Activated naive CD8-positive, alpha-beta T cell treated with anti-CD3 and anti-CD28 coated beads, Interleukin-2, amount 10 ng/mL, durations not matched to agents 7 days and 5 days (primary cell): ENCODE measurements at regions not wholly inside any gene's neighbourhood (a gene's known extent, or its start where the extent isn't known, plus 50 kb on each side); places are given as distances from the start of the nearest gene placed in this dataset.

ENCODE experiments used
- ATAC-seq: fragments of 150-1000 bp; cut with Tn5 transposase; one replicate; pipeline ENCODE4 v1.10.0; 2021; ENCODE audit warnings: low read depth, moderate library complexity
- POLR2A ChIA-PET: fragments of 350-600 bp; sonication (Branson Sonifier 250); formaldehyde crosslinking; loops from one replicate; lab custom pipeline; 2021; ENCODE audit warnings: antibody characterized with exemption; lab: Charles Lee
- DNase-seq: peaks from one replicate; pipeline ENCODE4 v3.0.0; 2021
- H3K27ac Mint-ChIP-seq: one replicate; pipeline ENCODE4 v1.8.0; 2022; ENCODE audit warnings: mild to moderate bottlenecking, mixed read lengths
- H3K27me3 Mint-ChIP-seq: one replicate; pipeline ENCODE4 v1.8.0; 2022; ENCODE audit warnings: mild to moderate bottlenecking, moderate library complexity, mixed read lengths
- H3K36me3 Mint-ChIP-seq: one replicate; pipeline ENCODE4 v1.8.0; 2021; ENCODE audit warnings: mild to moderate bottlenecking, mixed read lengths
- H3K4me1 Mint-ChIP-seq: one replicate; pipeline ENCODE4 v1.8.0; 2021; ENCODE audit warnings: mixed read lengths
- H3K4me3 Mint-ChIP-seq: one replicate; pipeline ENCODE4 v1.8.0; 2022; ENCODE audit warnings: mild to moderate bottlenecking, moderate library complexity, mixed read lengths
- H3K9me3 Mint-ChIP-seq: one replicate; pipeline ENCODE4 v1.8.0; 2021; ENCODE audit warnings: mixed read lengths

- Mint-ChIP-seq H3K9me3 (no peaks in the 10 kb centered on the region), H3K4me3 (no peak overlapping the region), H3K27me3 (peaks cover 8% of the 10 kb centered on the region), H3K4me1 (no peaks in the 10 kb centered on the region), H3K36me3 (no peaks in the 10 kb centered on the region), H3K27ac (no peak overlapping the region)
- POLR2A ChIA-PET = no interaction called here
- no peak for DNase-seq
- ATAC-seq = no peak
Measured at GRCh38 chr17:6212766-6213165, 142.6 kb downstream of the WSCD1 start.

GRCh38 chr17:6209829-6210228, 139.7 kb downstream of the WSCD1 start:
- Mint-ChIP-seq H3K27me3 (peaks cover 9% of the 10 kb centered on the region), H3K4me3 (no peak overlapping the region), H3K9me3 (no peaks in the 10 kb centered on the region), H3K4me1 (no peaks in the 10 kb centered on the region), H3K27ac (no peak overlapping the region), H3K36me3 (no peaks in the 10 kb centered on the region)
- POLR2A ChIA-PET = no interaction called here
- no peak for DNase-seq
- ATAC-seq = no peak

GRCh38 chr17:6208608-6209180, 138.5 kb downstream of the WSCD1 start:
- Mint-ChIP-seq H3K36me3 (no peaks in the 10 kb centered on the region), H3K4me3 (no peak overlapping the region), H3K27me3 (peaks cover 9% of the 10 kb centered on the region), H3K4me1 (no peaks in the 10 kb centered on the region), H3K27ac (no peak overlapping the region), H3K9me3 (no peaks in the 10 kb centered on the region)
- POLR2A ChIA-PET = no interaction called here
- ATAC-seq (no peak), DNase-seq (no peak)

GRCh38 chr17:6205525-6205924, 135.3 kb downstream of the WSCD1 start:
- ATAC-seq (no peak), DNase-seq (no peak)
- peaks cover 11% of the 10 kb centered on the region for H3K27me3 Mint-ChIP-seq
- POLR2A ChIA-PET = no interaction called here
- no peaks in the 10 kb centered on the region for H3K4me1 Mint-ChIP-seq
- no peaks in the 10 kb centered on the region for H3K9me3 Mint-ChIP-seq
- no peak overlapping the region for H3K27ac Mint-ChIP-seq
- H3K4me3 Mint-ChIP-seq = no peak overlapping the region
- no peaks in the 10 kb centered on the region for H3K36me3 Mint-ChIP-seq

- H3K36me3 Mint-ChIP-seq = no peaks in the 10 kb centered on the region
- peaks cover 11% of the 10 kb centered on the region for H3K27me3 Mint-ChIP-seq
- no peaks in the 10 kb centered on the region for H3K9me3 Mint-ChIP-seq
- H3K4me1 Mint-ChIP-seq = no peaks in the 10 kb centered on the region
- POLR2A ChIA-PET = no interaction called here
- H3K27ac Mint-ChIP-seq = no peak overlapping the region
- H3K4me3 Mint-ChIP-seq = no peak overlapping the region
- no peak for DNase-seq
- no peak for ATAC-seq
Measured at GRCh38 chr17:6205033-6205432, 134.9 kb downstream of the WSCD1 start.

GRCh38 chr17:6204203-6204722, 134.1 kb downstream of the WSCD1 start:
- Mint-ChIP-seq H3K4me3 (no peak overlapping the region), H3K27ac (no peak overlapping the region), H3K27me3 (peaks cover 9% of the 10 kb centered on the region), H3K36me3 (no peaks in the 10 kb centered on the region), H3K9me3 (no peaks in the 10 kb centered on the region), H3K4me1 (no peaks in the 10 kb centered on the region)
- ATAC-seq = no peak
- POLR2A ChIA-PET = no interaction called here
- no peak for DNase-seq

- peaks cover 2% of the 10 kb centered on the region for H3K27me3 Mint-ChIP-seq
- H3K36me3 Mint-ChIP-seq = peaks cover 3% of the 10 kb centered on the region
- H3K4me3 Mint-ChIP-seq = no peak overlapping the region
- no peaks in the 10 kb centered on the region for H3K4me1 Mint-ChIP-seq
- no peak overlapping the region for H3K27ac Mint-ChIP-seq
- peaks cover 4% of the 10 kb centered on the region for H3K9me3 Mint-ChIP-seq
- POLR2A ChIA-PET = no interaction called here
- DNase-seq = no peak
- ATAC-seq = no peak
Measured at GRCh38 chr17:6196355-6196754, 126.2 kb downstream of the WSCD1 start.

GRCh38 chr17:6195123-6195522, 124.9 kb downstream of the WSCD1 start:
- Mint-ChIP-seq H3K9me3 (peaks cover 4% of the 10 kb centered on the region), H3K4me3 (no peak overlapping the region), H3K27ac (no peak overlapping the region), H3K36me3 (peaks cover 3% of the 10 kb centered on the region), H3K4me1 (no peaks in the 10 kb centered on the region), H3K27me3 (peaks cover 2% of the 10 kb centered on the region)
- POLR2A ChIA-PET = no interaction called here
- ATAC-seq (no peak), DNase-seq (no peak)

GRCh38 chr17:6191405-6192324, 121.5 kb downstream of the WSCD1 start:
- DNase-seq (no peak), ATAC-seq (no peak)
- no peaks in the 10 kb centered on the region for H3K4me1 Mint-ChIP-seq
- H3K36me3 Mint-ChIP-seq = peaks cover 3% of the 10 kb centered on the region
- H3K9me3 Mint-ChIP-seq = peaks cover 4% of the 10 kb centered on the region
- POLR2A ChIA-PET = no interaction called here
- no peak overlapping the region for H3K4me3 Mint-ChIP-seq
- peaks cover 2% of the 10 kb centered on the region for H3K27me3 Mint-ChIP-seq
- no peak overlapping the region for H3K27ac Mint-ChIP-seq

- H3K27ac Mint-ChIP-seq = no peak overlapping the region
- no peaks in the 10 kb centered on the region for H3K9me3 Mint-ChIP-seq
- POLR2A ChIA-PET = no interaction called here
- H3K27me3 Mint-ChIP-seq = peaks cover 4% of the 10 kb centered on the region
- DNase-seq = no peak
- H3K36me3 Mint-ChIP-seq = no peaks in the 10 kb centered on the region
- no peaks in the 10 kb centered on the region for H3K4me1 Mint-ChIP-seq
- no peak for ATAC-seq
- H3K4me3 Mint-ChIP-seq = no peak overlapping the region
Measured at GRCh38 chr17:6187836-6188235, 117.7 kb downstream of the WSCD1 start.

GRCh38 chr17:6186998-6187397, 116.8 kb downstream of the WSCD1 start:
- no peaks in the 10 kb centered on the region for H3K36me3 Mint-ChIP-seq
- H3K4me1 Mint-ChIP-seq = no peaks in the 10 kb centered on the region
- no peaks in the 10 kb centered on the region for H3K9me3 Mint-ChIP-seq
- H3K4me3 Mint-ChIP-seq = no peak overlapping the region
- no peak for DNase-seq
- ATAC-seq = no peak
- peaks cover 4% of the 10 kb centered on the region for H3K27me3 Mint-ChIP-seq
- H3K27ac Mint-ChIP-seq = no peak overlapping the region
- POLR2A ChIA-PET = no interaction called here

- no peaks in the 10 kb centered on the region for H3K36me3 Mint-ChIP-seq
- no peak overlapping the region for H3K27ac Mint-ChIP-seq
- H3K9me3 Mint-ChIP-seq = no peaks in the 10 kb centered on the region
- POLR2A ChIA-PET = no interaction called here
- ATAC-seq (no peak), DNase-seq (no peak)
- peaks cover 4% of the 10 kb centered on the region for H3K27me3 Mint-ChIP-seq
- no peak overlapping the region for H3K4me3 Mint-ChIP-seq
- no peaks in the 10 kb centered on the region for H3K4me1 Mint-ChIP-seq
Measured at GRCh38 chr17:6184508-6184907, 114.3 kb downstream of the WSCD1 start.

- H3K4me1 Mint-ChIP-seq = no peaks in the 10 kb centered on the region
- H3K4me3 Mint-ChIP-seq = no peak overlapping the region
Measured at GRCh38 chr17:6179017-6179416, 108.8 kb downstream of the WSCD1 start.

More at GRCh38 chr17:6179017-6179416, 108.8 kb downstream of the WSCD1 start:
- no peaks in the 10 kb centered on the region for H3K36me3 Mint-ChIP-seq
- no peaks in the 10 kb centered on the region for H3K9me3 Mint-ChIP-seq
- DNase-seq = no peak
- H3K27me3 Mint-ChIP-seq = peaks cover 2% of the 10 kb centered on the region
- ATAC-seq = no peak
- POLR2A ChIA-PET = no interaction called here
- H3K27ac Mint-ChIP-seq = no peak overlapping the region
